ENCODE measurements at regions not wholly inside any gene's neighbourhood (a gene's known extent, or its start where the extent isn't known, plus 50 kb on each side); places are given as distances from the start of the nearest gene placed in this dataset.

- Mint-ChIP-seq H3K9me3 (ENCODE audit: unreplicated experiment) (no peaks in the 10 kb centered on the region), H3K27ac (ENCODE audit: unreplicated experiment) (no peak overlapping the region), H3K27me3 (ENCODE audit: insufficient read depth, unreplicated experiment) (peaks cover 15% of the 10 kb centered on the region), H3K4me3 (ENCODE audit: unreplicated experiment) (no peak overlapping the region), H3K36me3 (ENCODE audit: insufficient read depth, unreplicated experiment) (no peaks in the 10 kb centered on the region), H3K4me1 (ENCODE audit: low read depth, unreplicated experiment) (no peaks in the 10 kb centered on the region)
- Histone ChIP-seq H3K4me1 (no peaks in the 10 kb centered on the region), H3K9me3 (no peaks in the 10 kb centered on the region; the same call in 1 of the 2 replicates), H3K27me3 (replicated peaks; ENCODE audit: control insufficient read depth, insufficient read depth, low read length) (no peaks in the 10 kb centered on the region), H3K36me3 (ENCODE audit: control insufficient read depth, insufficient read depth, low read length) (no peaks in the 10 kb centered on the region), H3K4me3 (ENCODE audit: low read depth, low read length) (no peak overlapping the region)
- no peak for TF ChIP-seq CTCF (IDR thresholded peaks at IDR 0.05; ENCODE audit: insufficient read depth in 1 of 2, low read depth in 1 of 2, low read length in 1 of 2, severe bottlenecking in 1 of 2, unreplicated experiment in 1 of 2)
- CTCF ChIA-PET: no interaction called here
- POLR2A ChIA-PET: no interaction called here
- intact Hi-C loops (cut with micrococcal nuclease; ENCODE audit: unreplicated experiment): no loop called here
- BruUV-seq (replicated peaks): no TSS peak
- DNase-seq: no peak
These were observed 427.1 kb downstream of the EIPR1 start for GRCh38 chr2:2950403-2950952.

GRCh38 chr2:2947406-2947805 lies 430.2 kb downstream of the EIPR1 start:
- Histone ChIP-seq H3K4me3 (ENCODE audit: low read depth, low read length) (no peak overlapping the region), H3K4me1 (no peaks in the 10 kb centered on the region), H3K9me3 (no peaks in the 10 kb centered on the region), H3K27me3 (replicated peaks; ENCODE audit: control insufficient read depth, insufficient read depth, low read length) (no peaks in the 10 kb centered on the region), H3K36me3 (ENCODE audit: control insufficient read depth, insufficient read depth, low read length) (no peaks in the 10 kb centered on the region)
- ChIA-PET POLR2A (no interaction called here), CTCF (no interaction called here)
- H3K27ac Mint-ChIP-seq (ENCODE audit: unreplicated experiment): no peak overlapping the region
- peaks cover 7% of the 10 kb centered on the region for H3K27me3 Mint-ChIP-seq (ENCODE audit: insufficient read depth, unreplicated experiment)
- H3K36me3 Mint-ChIP-seq (ENCODE audit: insufficient read depth, unreplicated experiment): no peaks in the 10 kb centered on the region
- no peak overlapping the region for H3K4me3 Mint-ChIP-seq (ENCODE audit: unreplicated experiment)
- no peaks in the 10 kb centered on the region for H3K4me1 Mint-ChIP-seq (ENCODE audit: low read depth, unreplicated experiment)
- BruUV-seq (replicated peaks): no TSS peak
- TF ChIP-seq CTCF (IDR thresholded peaks at IDR 0.05; ENCODE audit: insufficient read depth in 1 of 2, low read depth in 1 of 2, low read length in 1 of 2, severe bottlenecking in 1 of 2, unreplicated experiment in 1 of 2): no peak
- H3K9me3 Mint-ChIP-seq (ENCODE audit: unreplicated experiment): no peaks in the 10 kb centered on the region
- intact Hi-C loops (cut with micrococcal nuclease; ENCODE audit: unreplicated experiment): no loop called here
- DNase-seq: no peak

- CTCF ChIA-PET: no interaction called here
- H3K27ac Mint-ChIP-seq (ENCODE audit: unreplicated experiment): no peak overlapping the region
- no peak overlapping the region for H3K4me3 ChIP-seq (ENCODE audit: low read depth, low read length)
- no peak for DNase-seq
- no peaks in the 10 kb centered on the region for H3K9me3 ChIP-seq
- intact Hi-C loops (cut with micrococcal nuclease; ENCODE audit: unreplicated experiment): no loop called here
- POLR2A ChIA-PET: no interaction called here
- no peak overlapping the region for H3K4me3 Mint-ChIP-seq (ENCODE audit: unreplicated experiment)
- BruUV-seq (replicated peaks): no TSS peak
- no peaks in the 10 kb centered on the region for H3K4me1 ChIP-seq
- H3K36me3 ChIP-seq (ENCODE audit: control insufficient read depth, insufficient read depth, low read length): no peaks in the 10 kb centered on the region
- H3K36me3 Mint-ChIP-seq (ENCODE audit: insufficient read depth, unreplicated experiment): peaks cover 6% of the 10 kb centered on the region
- no peaks in the 10 kb centered on the region for H3K27me3 ChIP-seq (replicated peaks; ENCODE audit: control insufficient read depth, insufficient read depth, low read length)
- H3K27me3 Mint-ChIP-seq (ENCODE audit: insufficient read depth, unreplicated experiment): peaks cover 3% of the 10 kb centered on the region
- no peaks in the 10 kb centered on the region for H3K4me1 Mint-ChIP-seq (ENCODE audit: low read depth, unreplicated experiment)
- H3K9me3 Mint-ChIP-seq (ENCODE audit: unreplicated experiment): peaks cover 7% of the 10 kb centered on the region
- no peak for TF ChIP-seq CTCF (IDR thresholded peaks at IDR 0.05; ENCODE audit: insufficient read depth in 1 of 2, low read depth in 1 of 2, low read length in 1 of 2, severe bottlenecking in 1 of 2, unreplicated experiment in 1 of 2)
These were observed 434.7 kb downstream of the EIPR1 start for GRCh38 chr2:2942906-2943305.

All from Caco-2 (cell line).